Gastroesophageal sphincter (tissue), 3 donors: ENCODE measurements at regions not wholly inside any gene's neighbourhood (a gene's known extent, or its start where the extent isn't known, plus 50 kb on each side); places are given as distances from the start of the nearest gene placed in this dataset.

ENCODE experiments used
- CTCF ChIP-seq, 4 experiments: fragments of 200-600 bp in 2 of 4; fragments of 450-650 bp in 2 of 4; sonication (generic) in 1 of 4; IDR thresholded peaks; one replicate each; pipeline ENCODE4 v1.5.1; 2017 to 2019; ENCODE audit warnings: antibody characterized with exemption in 4 of 4, mild to moderate bottlenecking in 2 of 4, moderate library complexity in 2 of 4
- EP300 ChIP-seq: sonication (generic); formaldehyde crosslinking; IDR thresholded peaks from one replicate; pipeline ENCODE4 v1.6.1; 2017; ENCODE audit warnings: antibody characterized with exemption, mild to moderate bottlenecking
- POLR2A ChIP-seq, 2 donors: fragments of 450-650 bp; IDR thresholded peaks; one replicate each; pipeline ENCODE4 v1.6.1; 2017; ENCODE audit warnings: antibody characterized with exemption in 2 of 2, mild to moderate bottlenecking in 2 of 2, moderate library complexity in 1 of 2
- POLR2AphosphoS5 ChIP-seq: sonication (generic); formaldehyde crosslinking; IDR thresholded peaks from one replicate; pipeline ENCODE4 v1.6.1; 2017; ENCODE audit warnings: antibody characterized with exemption

GRCh38 chr12:125222876-125223275 is 157.6 kb downstream of the AACS start:
- TF ChIP-seq POLR2A (IDR thresholded peaks at IDR 0.05), result no peak
- no peak for TF ChIP-seq CTCF (IDR thresholded peaks at IDR 0.05)
- no peak for TF ChIP-seq POLR2AphosphoS5
- TF ChIP-seq EP300, result no peak
